ENCODE measurements at regions not wholly inside any gene's neighbourhood (a gene's known extent, or its start where the extent isn't known, plus 50 kb on each side); places are given as distances from the start of the nearest gene placed in this dataset.

DNA sequence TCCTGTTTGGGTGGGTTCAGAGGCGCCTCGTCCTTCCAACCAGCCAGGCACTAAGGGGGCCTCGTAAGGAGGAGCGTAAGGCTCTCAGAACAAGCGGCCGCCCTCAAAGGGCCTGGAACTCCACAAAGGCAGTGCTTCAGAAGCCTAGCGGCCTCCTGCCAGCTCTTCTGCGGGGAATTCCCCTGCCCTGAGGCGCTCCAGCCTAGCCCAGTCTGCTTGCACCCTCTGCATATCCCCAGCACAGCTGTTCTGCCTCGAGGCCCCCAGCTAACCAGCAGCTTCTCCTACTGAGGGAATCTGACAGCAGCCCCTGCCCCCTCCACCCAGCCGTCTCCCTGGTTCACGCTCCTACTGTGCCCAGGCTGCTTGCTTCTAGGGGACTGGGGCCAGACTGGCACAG is 265.9 kb downstream of the TFCP2L1 start:
- no peak for FAIRE-seq
- Histone ChIP-seq H3K9me1 (replicated peaks; ENCODE audit: control insufficient read depth, extremely low read depth, insufficient read depth, low read length) (no peaks in the 10 kb centered on the region), H3K4me1 (ENCODE audit: control insufficient read depth, extremely low read depth, insufficient read depth, low read length) (no peaks in the 10 kb centered on the region), H3K9me3 (replicated peaks; ENCODE audit: control insufficient read depth, insufficient read depth, low read length) (no peaks in the 10 kb centered on the region), H3K9ac (replicated peaks; ENCODE audit: extremely low read depth, insufficient read depth, low read length) (no peak overlapping the region), H3K27me3 (ENCODE audit: control insufficient read depth in 2 of 2, insufficient read depth in 2 of 2, low read length in 2 of 2) (peaks cover 0 to 7% of the 10 kb centered on the region in 2 experiments), H3K4me3 (replicated peaks in 1 of 3; ENCODE audit: insufficient read depth in 1 of 3, low read depth in 1 of 3, low read length in 3 of 3) (no peak overlapping the region), H3K79me2 (ENCODE audit: control insufficient read depth, insufficient read depth, low read length) (no peaks in the 10 kb centered on the region), H3K36me3 (ENCODE audit: control insufficient read depth in 2 of 2, extremely low read depth in 1 of 2, insufficient read depth in 2 of 2, low read length in 2 of 2) (no peaks in the 10 kb centered on the region), H4K20me1 (replicated peaks; ENCODE audit: control insufficient read depth, extremely low read depth, insufficient read depth, low read length) (no peaks in the 10 kb centered on the region), H3K4me2 (ENCODE audit: insufficient read depth, low read length) (no peak overlapping the region), H2AFZ (ENCODE audit: low read depth, low read length) (peak overlapping the region; percentile 33), H3K27ac (ENCODE audit: insufficient read depth, low read depth, low read length) (no peak overlapping the region)
- CTCF ChIA-PET, result interaction anchor here (1.0 kb wide), 1 partner anchor 18 kb away, joined by 3 read pairs; no protein-coding TSS in a partner anchor
- DNase-seq (ENCODE audit: low read depth, low spot score), result no peak
- dilution Hi-C loops (cut with MboI; ENCODE audit: extremely low pct_ligation_motif_present, low sequenced_read_pairs), result no loop called here
- TF ChIP-seq, protein P1, sequence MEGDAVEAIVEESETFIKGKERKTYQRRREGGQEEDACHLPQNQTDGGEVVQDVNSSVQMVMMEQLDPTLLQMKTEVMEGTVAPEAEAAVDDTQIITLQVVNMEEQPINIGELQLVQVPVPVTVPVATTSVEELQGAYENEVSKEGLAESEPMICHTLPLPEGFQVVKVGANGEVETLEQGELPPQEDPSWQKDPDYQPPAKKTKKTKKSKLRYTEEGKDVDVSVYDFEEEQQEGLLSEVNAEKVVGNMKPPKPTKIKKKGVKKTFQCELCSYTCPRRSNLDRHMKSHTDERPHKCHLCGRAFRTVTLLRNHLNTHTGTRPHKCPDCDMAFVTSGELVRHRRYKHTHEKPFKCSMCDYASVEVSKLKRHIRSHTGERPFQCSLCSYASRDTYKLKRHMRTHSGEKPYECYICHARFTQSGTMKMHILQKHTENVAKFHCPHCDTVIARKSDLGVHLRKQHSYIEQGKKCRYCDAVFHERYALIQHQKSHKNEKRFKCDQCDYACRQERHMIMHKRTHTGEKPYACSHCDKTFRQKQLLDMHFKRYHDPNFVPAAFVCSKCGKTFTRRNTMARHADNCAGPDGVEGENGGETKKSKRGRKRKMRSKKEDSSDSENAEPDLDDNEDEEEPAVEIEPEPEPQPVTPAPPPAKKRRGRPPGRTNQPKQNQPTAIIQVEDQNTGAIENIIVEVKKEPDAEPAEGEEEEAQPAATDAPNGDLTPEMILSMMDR (IDR thresholded peaks at IDR 0.05; ENCODE audit: extremely low read depth in 1 of 2, insufficient read depth in 1 of 2, low read depth in 1 of 2, low read length in 2 of 2), result no peak
- TF ChIP-seq, protein P2, sequence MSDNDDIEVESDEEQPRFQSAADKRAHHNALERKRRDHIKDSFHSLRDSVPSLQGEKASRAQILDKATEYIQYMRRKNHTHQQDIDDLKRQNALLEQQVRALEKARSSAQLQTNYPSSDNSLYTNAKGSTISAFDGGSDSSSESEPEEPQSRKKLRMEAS (IDR thresholded peaks at IDR 0.05; ENCODE audit: insufficient read depth, insufficient read length), result no peak
- no peak for TF ChIP-seq POLR2AphosphoS5 (IDR thresholded peaks at IDR 0.05; ENCODE audit: insufficient read depth, low read depth, low read length)
- TF ChIP-seq GATA2 (IDR thresholded peaks at IDR 0.05; ENCODE audit: insufficient read depth, insufficient read length, low read depth, low read length), result no peak
- TF ChIP-seq FOS (IDR thresholded peaks at IDR 0.05; ENCODE audit: borderline replicate concordance, insufficient read depth, low read length), result no peak
- no peak for TF ChIP-seq MYC (IDR thresholded peaks at IDR 0.05; ENCODE audit: low read depth, low read length)
- TF ChIP-seq EZH2 (IDR thresholded peaks at IDR 0.05; ENCODE audit: borderline replicate concordance, low read depth, low read length, severe bottlenecking), result no peak
- TF ChIP-seq JUN (IDR thresholded peaks at IDR 0.05; ENCODE audit: borderline replicate concordance, insufficient read depth, insufficient read length, low read depth), result no peak
- no peak for TF ChIP-seq POLR2A (IDR thresholded peaks at IDR 0.05; ENCODE audit: low read depth, low read length)
- POLR2A ChIA-PET, result no interaction called here
- intact Hi-C loops (cut with micrococcal nuclease), result no loop called here
- no TSS peak for BruUV-seq (replicated peaks)
